Caco-2 (cell line): ENCODE measurements at regions not wholly inside any gene's neighbourhood (a gene's known extent, or its start where the extent isn't known, plus 50 kb on each side); places are given as distances from the start of the nearest gene placed in this dataset.

ENCODE experiments used
- BruUV-seq: library from RNA; stranded (reverse); fragments of 400-500 nt; replicated peaks from 2 replicates; lab custom pipeline; 2021; lab: Mats Ljungman, UMichigan
- CTCF ChIA-PET: fragments of 300-600 bp; sonication (Branson Sonifier 250); formaldehyde crosslinking; loops from one replicate; lab custom pipeline; 2022; ENCODE audit warnings: antibody characterized with exemption; lab: Charles Lee
- POLR2A ChIA-PET: fragments of 300-600 bp; sonication (Branson Sonifier 250); formaldehyde crosslinking; loops from one replicate; lab custom pipeline; 2022; ENCODE audit warnings: antibody characterized with exemption; lab: Charles Lee
- DNase-seq, 2 experiments: peaks; one replicate each; pipeline versions ENCODE4 v3.0.0 to v3.0.0-alpha.2; 2020 to 2022
- H3K27me3 ChIP-seq: replicated peaks from 2 replicates; pipeline ENCODE4 v1.6.0; 2011; ENCODE audit warnings: low read length; ENCODE audit not compliant: control insufficient read depth, insufficient read depth
- H3K36me3 ChIP-seq: 2 replicates; pipeline ENCODE4 v1.5.1; 2011; ENCODE audit warnings: low read length; ENCODE audit not compliant: control insufficient read depth, insufficient read depth
- H3K4me1 ChIP-seq: fragments of 250-450 bp; sonication (Bioruptor Pico); 2 replicates; pipeline ENCODE4 v1.5.1; 2020; ENCODE audit warnings: mild to moderate bottlenecking
- H3K4me3 ChIP-seq: 2 replicates; pipeline ENCODE4 v1.5.1; 2011; ENCODE audit warnings: low read depth, mild to moderate bottlenecking, control low read depth, low read length
- H3K9me3 ChIP-seq: fragments of 250-450 bp; sonication (Bioruptor Pico); 2 replicates; pipeline ENCODE4 v1.5.1; 2020; ENCODE audit warnings: mild to moderate bottlenecking, moderate library complexity
- H3K27ac Mint-ChIP-seq: one replicate; pipeline ENCODE4 v1.8.0; 2022; ENCODE audit warnings: mixed read lengths; ENCODE audit not compliant: unreplicated experiment
- H3K27me3 Mint-ChIP-seq: one replicate; pipeline ENCODE4 v1.8.0; 2022; ENCODE audit warnings: mixed read lengths; ENCODE audit not compliant: insufficient read depth, unreplicated experiment
- H3K36me3 Mint-ChIP-seq: one replicate; pipeline ENCODE4 v1.8.0; 2022; ENCODE audit warnings: mild to moderate bottlenecking, mixed read lengths; ENCODE audit not compliant: insufficient read depth, unreplicated experiment
- H3K4me1 Mint-ChIP-seq: one replicate; pipeline ENCODE4 v1.8.0; 2022; ENCODE audit warnings: low read depth, mixed read lengths; ENCODE audit not compliant: unreplicated experiment
- H3K4me3 Mint-ChIP-seq: one replicate; pipeline ENCODE4 v1.8.0; 2022; ENCODE audit warnings: mild to moderate bottlenecking, moderate library complexity, mixed read lengths; ENCODE audit not compliant: unreplicated experiment
- H3K9me3 Mint-ChIP-seq: one replicate; pipeline ENCODE4 v1.8.0; 2022; ENCODE audit warnings: mixed read lengths; ENCODE audit not compliant: unreplicated experiment
- intact Hi-C: fragments of 100-400 bp; cut with micrococcal nuclease; formaldehyde crosslinking; loops from one replicate; pipeline ENCODE4 v1.10.0; 2022; ENCODE audit not compliant: unreplicated experiment
- TF ChIP-seq, protein P1 (sequence below), 2 experiments: fragments of 200-600 bp in 1 of 2; IDR thresholded peaks; 1 replicate in 1 of 2; 2 replicates in 1 of 2; pipeline versions ENCODE4 v1.5.1 to v1.8.0; 2011 to 2022; ENCODE audit warnings: antibody characterized with exemption in 1 of 2, control low read depth in 1 of 2, inconsistent platforms in 1 of 2, low read depth in 1 of 2, low read length in 1 of 2, mild to moderate bottlenecking in 1 of 2, moderate library complexity in 1 of 2; ENCODE audit not compliant: insufficient read depth in 1 of 2, severe bottlenecking in 1 of 2, unreplicated experiment in 1 of 2

DNA sequence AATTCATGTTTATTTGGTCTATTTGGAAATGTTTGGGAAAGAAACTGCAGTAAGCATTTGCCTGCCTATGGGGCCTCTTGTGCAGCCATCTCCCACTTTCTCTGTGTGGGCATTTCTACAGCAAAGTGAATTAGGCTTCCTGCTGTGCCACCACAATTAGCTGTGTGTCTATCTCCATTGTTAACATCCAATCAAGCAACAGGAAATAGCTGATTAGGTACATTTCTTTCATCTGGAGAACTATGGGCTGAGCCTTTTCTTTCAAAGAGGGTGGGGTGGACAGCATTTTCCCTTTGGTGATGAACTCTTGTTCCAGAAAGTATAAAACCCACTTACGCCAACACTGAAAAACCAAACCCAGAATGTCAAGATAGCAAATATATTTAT is 640.0 kb downstream of the ACTR3B start:
- no peak overlapping the region for H3K4me3 ChIP-seq
- intact Hi-C loops = no loop called here
- H3K36me3 ChIP-seq = no peaks in the 10 kb centered on the region
- no peaks in the 10 kb centered on the region for H3K4me1 Mint-ChIP-seq
- no TSS peak for BruUV-seq
- no peak overlapping the region for H3K27ac Mint-ChIP-seq
- H3K4me3 Mint-ChIP-seq = no peak overlapping the region
- no peaks in the 10 kb centered on the region for H3K36me3 Mint-ChIP-seq
- 0 out of 2 replicates have a peak, but pooled peaks cover 10% of the 10 kb centered on the region for H3K9me3 ChIP-seq
- ChIA-PET CTCF (no interaction called here), POLR2A (no interaction called here)
- no peaks in the 10 kb centered on the region for H3K4me1 ChIP-seq
- H3K27me3 ChIP-seq = no peaks in the 10 kb centered on the region
- TF ChIP-seq, protein P1, sequence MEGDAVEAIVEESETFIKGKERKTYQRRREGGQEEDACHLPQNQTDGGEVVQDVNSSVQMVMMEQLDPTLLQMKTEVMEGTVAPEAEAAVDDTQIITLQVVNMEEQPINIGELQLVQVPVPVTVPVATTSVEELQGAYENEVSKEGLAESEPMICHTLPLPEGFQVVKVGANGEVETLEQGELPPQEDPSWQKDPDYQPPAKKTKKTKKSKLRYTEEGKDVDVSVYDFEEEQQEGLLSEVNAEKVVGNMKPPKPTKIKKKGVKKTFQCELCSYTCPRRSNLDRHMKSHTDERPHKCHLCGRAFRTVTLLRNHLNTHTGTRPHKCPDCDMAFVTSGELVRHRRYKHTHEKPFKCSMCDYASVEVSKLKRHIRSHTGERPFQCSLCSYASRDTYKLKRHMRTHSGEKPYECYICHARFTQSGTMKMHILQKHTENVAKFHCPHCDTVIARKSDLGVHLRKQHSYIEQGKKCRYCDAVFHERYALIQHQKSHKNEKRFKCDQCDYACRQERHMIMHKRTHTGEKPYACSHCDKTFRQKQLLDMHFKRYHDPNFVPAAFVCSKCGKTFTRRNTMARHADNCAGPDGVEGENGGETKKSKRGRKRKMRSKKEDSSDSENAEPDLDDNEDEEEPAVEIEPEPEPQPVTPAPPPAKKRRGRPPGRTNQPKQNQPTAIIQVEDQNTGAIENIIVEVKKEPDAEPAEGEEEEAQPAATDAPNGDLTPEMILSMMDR (IDR thresholded peaks at IDR 0.05; ENCODE audit: insufficient read depth in 1 of 2, low read depth in 1 of 2, low read length in 1 of 2, severe bottlenecking in 1 of 2, unreplicated experiment in 1 of 2) = no peak
- H3K9me3 Mint-ChIP-seq = peaks cover 49% of the 10 kb centered on the region
- no peak for DNase-seq
- H3K27me3 Mint-ChIP-seq = peaks cover 3% of the 10 kb centered on the region

DNA sequence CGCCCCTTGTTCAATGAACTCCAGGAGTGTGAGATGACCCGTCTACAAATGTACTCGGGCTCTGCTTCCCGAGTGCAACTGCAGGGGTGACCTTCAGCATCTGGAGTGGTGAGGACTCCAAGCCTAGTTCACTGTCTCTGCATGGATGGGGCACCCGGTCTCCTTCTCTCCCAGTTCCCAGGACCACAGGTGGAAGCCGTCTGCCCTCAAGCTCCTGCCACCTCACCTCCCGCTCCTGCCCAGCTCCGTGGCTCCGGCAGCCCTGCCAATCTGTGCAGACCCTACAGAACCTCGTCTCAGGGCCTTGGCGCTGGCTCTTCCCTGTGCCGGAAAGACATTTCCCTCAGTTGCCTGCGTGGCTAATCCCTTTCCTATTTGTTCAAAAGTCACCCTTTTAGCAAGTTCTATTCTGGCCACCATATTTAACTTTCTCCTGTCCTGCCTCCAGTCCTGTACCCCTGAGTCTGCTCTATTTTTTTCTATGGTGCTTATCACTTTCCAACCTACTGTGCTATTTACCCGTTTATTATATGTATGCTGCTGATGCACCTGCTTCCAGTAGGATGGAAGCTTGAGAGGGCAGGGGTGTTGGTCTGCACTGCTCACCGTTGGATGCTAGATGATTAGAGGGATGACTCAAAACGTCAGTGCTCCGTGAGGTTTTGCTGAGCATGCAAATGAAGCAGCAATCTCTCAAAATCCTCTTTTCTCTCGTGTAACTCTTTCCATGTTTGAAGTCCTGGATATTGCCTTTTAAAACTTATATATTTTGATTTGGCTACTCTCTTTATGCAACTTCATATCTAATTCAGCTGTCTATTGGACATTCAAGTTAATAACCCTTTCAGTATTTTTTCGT is 641.4 kb downstream of the ACTR3B start:
- no peaks in the 10 kb centered on the region for H3K36me3 Mint-ChIP-seq
- ChIA-PET POLR2A (no interaction called here), CTCF (no interaction called here)
- intact Hi-C loops = no loop called here
- TF ChIP-seq, protein P1 (IDR thresholded peaks at IDR 0.05; ENCODE audit: insufficient read depth in 1 of 2, low read depth in 1 of 2, low read length in 1 of 2, severe bottlenecking in 1 of 2, unreplicated experiment in 1 of 2) = no peak
- H3K4me3 Mint-ChIP-seq = no peak overlapping the region
- no TSS peak for BruUV-seq
- Histone ChIP-seq H3K4me3 (no peak overlapping the region), H3K27me3 (no peaks in the 10 kb centered on the region), H3K4me1 (no peaks in the 10 kb centered on the region), H3K36me3 (no peaks in the 10 kb centered on the region), H3K9me3 (no peaks in the 10 kb centered on the region)
- peaks cover 57% of the 10 kb centered on the region for H3K9me3 Mint-ChIP-seq
- H3K4me1 Mint-ChIP-seq = no peaks in the 10 kb centered on the region
- H3K27ac Mint-ChIP-seq = no peak overlapping the region
- H3K27me3 Mint-ChIP-seq = peaks cover 3% of the 10 kb centered on the region
- DNase-seq = no peak

DNA sequence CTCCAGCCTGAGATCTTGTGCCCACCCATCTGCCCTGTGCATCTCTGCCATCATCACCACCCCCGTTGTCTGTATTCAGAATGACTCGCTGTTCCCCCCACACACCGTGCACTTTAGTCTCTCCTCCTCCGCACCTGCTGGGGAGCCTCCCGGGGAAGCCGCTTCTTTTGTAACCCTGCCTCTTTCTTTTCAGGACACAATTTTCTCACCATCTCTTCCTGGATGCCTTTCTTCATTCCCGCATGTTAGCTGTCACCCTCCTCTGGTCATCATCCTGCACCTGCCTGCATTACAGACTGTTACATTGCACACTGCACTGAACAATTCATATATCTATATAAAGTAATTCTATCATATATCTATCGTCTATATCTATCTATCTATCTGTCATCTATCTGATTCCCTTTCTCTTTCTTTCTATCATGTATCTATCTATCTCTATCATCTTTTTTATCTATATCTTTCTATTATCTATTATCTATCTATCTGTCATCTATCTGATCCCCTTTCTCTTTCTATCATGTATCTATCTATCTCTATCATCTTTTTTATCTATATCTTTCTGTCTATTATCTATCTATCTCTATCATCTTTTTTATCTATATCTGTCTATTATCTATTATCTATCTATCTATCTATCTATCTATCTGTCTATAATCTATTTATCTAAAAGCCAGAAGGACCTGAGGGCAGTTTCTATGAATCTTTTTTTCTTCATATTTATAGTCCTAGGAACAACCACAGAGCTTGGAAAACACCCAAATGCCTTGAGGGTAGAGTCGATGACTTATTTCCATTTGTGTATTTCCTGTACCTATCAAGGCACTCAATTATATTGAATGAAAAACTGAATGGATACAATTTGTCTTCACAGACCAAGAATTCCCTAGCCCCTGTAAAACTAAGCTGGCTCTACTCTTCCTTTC is 642.5 kb downstream of the ACTR3B start:
- TF ChIP-seq, protein P1 (IDR thresholded peaks at IDR 0.05; ENCODE audit: insufficient read depth in 1 of 2, low read depth in 1 of 2, low read length in 1 of 2, severe bottlenecking in 1 of 2, unreplicated experiment in 1 of 2) = no peak
- ChIA-PET CTCF (no interaction called here), POLR2A (no interaction called here)
- H3K4me3 ChIP-seq = no peak overlapping the region
- no peaks in the 10 kb centered on the region for H3K27me3 ChIP-seq
- H3K9me3 Mint-ChIP-seq = peaks cover 55% of the 10 kb centered on the region
- DNase-seq = no peak
- H3K4me3 Mint-ChIP-seq = no peak overlapping the region
- no peaks in the 10 kb centered on the region for H3K9me3 ChIP-seq
- no peaks in the 10 kb centered on the region for H3K36me3 ChIP-seq
- intact Hi-C loops = no loop called here
- BruUV-seq = no TSS peak
- H3K27me3 Mint-ChIP-seq = peaks cover 3% of the 10 kb centered on the region
- H3K27ac Mint-ChIP-seq = no peak overlapping the region
- no peaks in the 10 kb centered on the region for H3K4me1 Mint-ChIP-seq
- H3K36me3 Mint-ChIP-seq = no peaks in the 10 kb centered on the region
- H3K4me1 ChIP-seq = no peaks in the 10 kb centered on the region
